SK-N-SH (cell line): ENCODE measurements at regions not wholly inside any gene's neighbourhood (a gene's known extent, or its start where the extent isn't known, plus 50 kb on each side); places are given as distances from the start of the nearest gene placed in this dataset.

Experiments used
- CTCF ChIA-PET: fragments of 300-600, 350-600 bp; formaldehyde crosslinking; extraction: SDS; loops from one replicate; lab custom pipeline; 2021; lab: Yijun Ruan, JAX
- POLR2A ChIA-PET: fragments of 350-600 bp; sonication (Branson Sonifier 250); formaldehyde crosslinking; extraction: SDS; loops from one replicate; lab custom pipeline; 2020; ENCODE audit warnings: antibody characterized with exemption, inconsistent platforms; lab: Yijun Ruan, JAX
- DNase-seq: peaks from one replicate; pipeline ENCODE4 v3.0.0; 2012
- H2AFZ ChIP-seq: fragments of 200-600 bp; sonication (generic); 2 replicates; pipeline ENCODE4 v1.8.1; 2016; ENCODE audit warnings: antibody characterized with exemption, mild to moderate bottlenecking, low read depth
- H3F3A ChIP-seq: fragments of 200-600 bp; sonication (generic); replicated peaks from 2 replicates; pipeline ENCODE3; 2016; ENCODE audit warnings: antibody characterized with exemption, mild to moderate bottlenecking; ENCODE audit not compliant: insufficient read depth
- H3K27ac ChIP-seq, 2 experiments: fragments of 200-500 bp in 1 of 2; fragments of 200-600 bp in 1 of 2; sonication (Bioruptor generic) in 1 of 2; sonication (generic), shearing (Covaris generic) in 1 of 2; 2 replicates each; pipeline versions ENCODE4 v1.5.1 to v1.6.1; 2014 to 2016; ENCODE audit warnings: low read depth in 2 of 2, inconsistent platforms in 1 of 2, low read length in 1 of 2, mild to moderate bottlenecking in 1 of 2, mixed read lengths in 1 of 2
- H3K27me3 ChIP-seq: fragments of 200-600 bp; sonication (generic), shearing (Covaris generic); 2 replicates; pipeline ENCODE4 v1.6.1; 2016; ENCODE audit warnings: mixed run types; ENCODE audit not compliant: insufficient read depth
- H3K36me3 ChIP-seq, 2 experiments: fragments of 200-500 bp in 1 of 2; fragments of 200-600 bp in 1 of 2; sonication (Bioruptor generic) in 1 of 2; sonication (generic) in 1 of 2; replicated peaks in 1 of 2; 2 replicates each; pipeline versions ENCODE3 to v1.5.1; 2014 to 2016; ENCODE audit warnings: low read length in 1 of 2, mild to moderate bottlenecking in 1 of 2; ENCODE audit not compliant: insufficient read depth in 2 of 2, control insufficient read depth in 1 of 2
- H3K4me1 ChIP-seq, 2 experiments: fragments of 200-500 bp in 1 of 2; fragments of 200-600 bp in 1 of 2; sonication (Bioruptor generic) in 1 of 2; sonication (generic), shearing (Covaris generic) in 1 of 2; 2 replicates each; pipeline versions ENCODE4 v1.5.1 to v1.6.1; 2014 to 2016; ENCODE audit warnings: low read depth in 1 of 2, low read length in 1 of 2, mixed run types in 1 of 2; ENCODE audit not compliant: insufficient read depth in 2 of 2, control insufficient read depth in 1 of 2
- H3K4me2 ChIP-seq: fragments of 200-600 bp; sonication (generic), shearing (Covaris generic); 2 replicates; pipeline ENCODE4 v1.6.1; 2017; ENCODE audit warnings: mixed run types
- H3K4me3 ChIP-seq, 2 experiments: fragments of 200-500 bp in 1 of 2; fragments of 200-600 bp in 1 of 2; sonication (Bioruptor generic) in 1 of 2; sonication (generic), shearing (Covaris generic) in 1 of 2; 2 replicates each; pipeline versions ENCODE4 v1.5.1 to v1.8.1; 2014 to 2016; ENCODE audit warnings: low read depth in 2 of 2, inconsistent platforms in 1 of 2, low read length in 1 of 2, mild to moderate bottlenecking in 1 of 2, mixed read lengths in 1 of 2, moderate library complexity in 1 of 2
- H3K79me2 ChIP-seq: fragments of 200-600 bp; sonication (generic); 2 replicates; pipeline ENCODE4 v1.8.1; 2017; ENCODE audit warnings: mild to moderate bottlenecking; ENCODE audit not compliant: insufficient read depth
- H3K9ac ChIP-seq: fragments of 200-600 bp; sonication (generic); 2 replicates; pipeline ENCODE4 v1.6.1; 2017; ENCODE audit warnings: mixed run types
- H3K9me2 ChIP-seq: fragments of 200-600 bp; sonication (generic); 2 replicates; pipeline ENCODE4 v1.6.1; 2017; ENCODE audit warnings: mixed run types
- H3K9me3 ChIP-seq: fragments of 200-600 bp; sonication (generic); 2 replicates; pipeline ENCODE4 v1.6.1; 2017; ENCODE audit warnings: mixed run types, mild to moderate bottlenecking, moderate library complexity
- H4K20me1 ChIP-seq: fragments of 200-600 bp; sonication (generic); 2 replicates; pipeline ENCODE4 v1.6.1; 2017; ENCODE audit warnings: mild to moderate bottlenecking, mixed run types; ENCODE audit not compliant: insufficient read depth
- ELF1 ChIP-seq: IDR thresholded peaks from 2 replicates; pipeline ENCODE4 v1.4.0; 2012
- MEF2A ChIP-seq: IDR thresholded peaks from 2 replicates; pipeline ENCODE4 v1.4.0; 2012; ENCODE audit warnings: low read depth, borderline replicate concordance
- MXI1 ChIP-seq: IDR thresholded peaks from 2 replicates; pipeline ENCODE4 v1.6.1; 2012; ENCODE audit warnings: mild to moderate bottlenecking, low read depth, low read length, improper control_type of control experiment
- RAD21 ChIP-seq: IDR thresholded peaks from 2 replicates; pipeline ENCODE4 v1.6.1; 2012; ENCODE audit warnings: mild to moderate bottlenecking, low read length
- RCOR1 ChIP-seq: fragments of 150-350 bp; IDR thresholded peaks from 2 replicates; pipeline ENCODE4 v1.6.1; 2017; ENCODE audit warnings: antibody characterized with exemption, low read length
- RXRA ChIP-seq: IDR thresholded peaks from 2 replicates; pipeline ENCODE4 v1.4.0; 2012; ENCODE audit warnings: low read depth, mild to moderate bottlenecking, borderline replicate concordance
- SMC3 ChIP-seq: IDR thresholded peaks from 2 replicates; pipeline ENCODE4 v1.6.1; 2012; ENCODE audit warnings: low read depth, low read length, improper control_type of control experiment
- YY1 ChIP-seq: IDR thresholded peaks from 2 replicates; pipeline ENCODE4 v1.4.0; 2012; ENCODE audit warnings: low read depth, mild to moderate bottlenecking
- WGBS: methylation state at CpG from one replicate; pipeline ENCODE4 v1.1.6; 2017; ENCODE audit warnings: low lambda C conversion rate; 5-methylcytosine and 5-hydroxymethylcytosine counted together
- TF ChIP-seq, protein P1 (sequence below): IDR thresholded peaks from 2 replicates; pipeline ENCODE4 v1.4.0; 2012; ENCODE audit warnings: low read depth
- TF ChIP-seq, protein P2 (sequence below): fragments of 150-350 bp; IDR thresholded peaks from 2 replicates; pipeline ENCODE4 v1.6.1; 2017; ENCODE audit warnings: antibody characterized with exemption, low read length, low read depth, borderline replicate concordance
- TF ChIP-seq, protein P3 (sequence below): IDR thresholded peaks from 2 replicates; pipeline ENCODE4 v1.6.1; 2012; ENCODE audit warnings: mild to moderate bottlenecking, low read depth, low read length, moderate library complexity

DNA sequence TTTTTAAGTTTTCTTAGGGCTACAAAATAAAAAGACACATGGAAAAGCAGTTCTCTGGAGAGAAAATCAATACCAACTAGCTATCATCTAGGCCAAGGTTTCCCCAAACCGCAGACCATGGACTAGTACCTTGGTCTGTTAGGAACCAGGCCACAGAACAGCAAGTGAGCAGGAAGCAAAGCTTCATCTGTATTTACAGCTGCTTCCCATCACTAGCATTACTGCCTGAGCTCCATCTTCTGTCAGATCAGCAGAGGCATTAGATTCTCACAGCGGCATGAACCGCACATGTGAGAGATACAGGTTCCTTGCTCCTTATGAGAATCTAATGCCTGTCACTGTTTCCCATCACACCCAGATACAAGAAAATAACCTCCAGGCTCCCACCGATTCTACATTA, 1907.6 kb upstream of the ACO1 start:
- no peaks in the 10 kb centered on the region for H3K79me2 ChIP-seq
- no peaks in the 10 kb centered on the region for H4K20me1 ChIP-seq
- ChIA-PET POLR2A (no interaction called here), CTCF (interaction anchor here (0.6 kb wide), 1 partner anchor 1746 kb away, joined by 3 read pairs; no protein-coding TSS in a partner anchor)
- no peak for DNase-seq
- H3K9me2 ChIP-seq, result no peaks in the 10 kb centered on the region
- H3K4me2 ChIP-seq, result no peak overlapping the region
- H3K27me3 ChIP-seq, result no peaks in the 10 kb centered on the region
- no peak overlapping the region for H3K4me3 ChIP-seq
- WGBS, result 84% methylated on average over 4 of the region's 4 CpGs
- peaks cover 0 to 3% of the 10 kb centered on the region in 2 experiments; a peak in 1 of 4 replicates for H3K4me1 ChIP-seq
- no peaks in the 10 kb centered on the region for H3K36me3 ChIP-seq
- H3K9me3 ChIP-seq, result no peaks in the 10 kb centered on the region
- no peak overlapping the region for H3K27ac ChIP-seq
- peaks cover 3% of the 10 kb centered on the region for H3F3A ChIP-seq
- no peak overlapping the region for H2AFZ ChIP-seq
- TF ChIP-seq RAD21 (peak; percentile 11; the same call in 1 of the 2 replicates), MEF2A (no peak)
- H3K9ac ChIP-seq, result no peak overlapping the region

DNA sequence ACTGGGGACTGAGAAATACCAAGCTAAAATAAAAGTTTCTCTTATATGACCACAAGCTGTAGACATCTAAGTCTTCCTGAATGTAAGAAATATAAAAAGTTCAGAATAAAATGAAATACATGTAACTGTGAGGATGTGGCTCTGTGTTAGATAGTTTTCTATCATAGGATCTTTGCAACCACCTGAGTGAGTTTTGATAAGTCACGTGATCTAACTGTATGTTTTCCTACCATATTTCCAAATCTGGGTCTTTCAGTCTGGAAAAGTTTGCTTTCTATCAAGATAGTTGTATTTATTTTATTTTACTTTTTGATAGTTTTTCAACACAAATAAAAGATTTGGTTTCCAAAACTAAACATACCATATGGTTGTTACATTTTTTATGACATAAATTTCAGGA, 1905.8 kb upstream of the ACO1 start:
- no peaks in the 10 kb centered on the region for H3K9me3 ChIP-seq
- no peak overlapping the region for H3K4me2 ChIP-seq
- no peaks in the 10 kb centered on the region for H4K20me1 ChIP-seq
- no peak overlapping the region for H2AFZ ChIP-seq
- H3F3A ChIP-seq, result peaks cover 3% of the 10 kb centered on the region
- H3K79me2 ChIP-seq, result no peaks in the 10 kb centered on the region
- H3K27ac ChIP-seq, result no peak overlapping the region
- TF ChIP-seq, protein P1, sequence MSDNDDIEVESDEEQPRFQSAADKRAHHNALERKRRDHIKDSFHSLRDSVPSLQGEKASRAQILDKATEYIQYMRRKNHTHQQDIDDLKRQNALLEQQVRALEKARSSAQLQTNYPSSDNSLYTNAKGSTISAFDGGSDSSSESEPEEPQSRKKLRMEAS, result no peak
- TF ChIP-seq RCOR1 (no peak), MEF2A (no peak), RXRA (no peak), YY1 (no peak), ELF1 (no peak), MXI1 (no peak), SMC3 (no peak)
- TF ChIP-seq, protein P2, sequence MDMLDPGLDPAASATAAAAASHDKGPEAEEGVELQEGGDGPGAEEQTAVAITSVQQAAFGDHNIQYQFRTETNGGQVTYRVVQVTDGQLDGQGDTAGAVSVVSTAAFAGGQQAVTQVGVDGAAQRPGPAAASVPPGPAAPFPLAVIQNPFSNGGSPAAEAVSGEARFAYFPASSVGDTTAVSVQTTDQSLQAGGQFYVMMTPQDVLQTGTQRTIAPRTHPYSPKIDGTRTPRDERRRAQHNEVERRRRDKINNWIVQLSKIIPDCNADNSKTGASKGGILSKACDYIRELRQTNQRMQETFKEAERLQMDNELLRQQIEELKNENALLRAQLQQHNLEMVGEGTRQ, result no peak
- TF ChIP-seq, protein P3, sequence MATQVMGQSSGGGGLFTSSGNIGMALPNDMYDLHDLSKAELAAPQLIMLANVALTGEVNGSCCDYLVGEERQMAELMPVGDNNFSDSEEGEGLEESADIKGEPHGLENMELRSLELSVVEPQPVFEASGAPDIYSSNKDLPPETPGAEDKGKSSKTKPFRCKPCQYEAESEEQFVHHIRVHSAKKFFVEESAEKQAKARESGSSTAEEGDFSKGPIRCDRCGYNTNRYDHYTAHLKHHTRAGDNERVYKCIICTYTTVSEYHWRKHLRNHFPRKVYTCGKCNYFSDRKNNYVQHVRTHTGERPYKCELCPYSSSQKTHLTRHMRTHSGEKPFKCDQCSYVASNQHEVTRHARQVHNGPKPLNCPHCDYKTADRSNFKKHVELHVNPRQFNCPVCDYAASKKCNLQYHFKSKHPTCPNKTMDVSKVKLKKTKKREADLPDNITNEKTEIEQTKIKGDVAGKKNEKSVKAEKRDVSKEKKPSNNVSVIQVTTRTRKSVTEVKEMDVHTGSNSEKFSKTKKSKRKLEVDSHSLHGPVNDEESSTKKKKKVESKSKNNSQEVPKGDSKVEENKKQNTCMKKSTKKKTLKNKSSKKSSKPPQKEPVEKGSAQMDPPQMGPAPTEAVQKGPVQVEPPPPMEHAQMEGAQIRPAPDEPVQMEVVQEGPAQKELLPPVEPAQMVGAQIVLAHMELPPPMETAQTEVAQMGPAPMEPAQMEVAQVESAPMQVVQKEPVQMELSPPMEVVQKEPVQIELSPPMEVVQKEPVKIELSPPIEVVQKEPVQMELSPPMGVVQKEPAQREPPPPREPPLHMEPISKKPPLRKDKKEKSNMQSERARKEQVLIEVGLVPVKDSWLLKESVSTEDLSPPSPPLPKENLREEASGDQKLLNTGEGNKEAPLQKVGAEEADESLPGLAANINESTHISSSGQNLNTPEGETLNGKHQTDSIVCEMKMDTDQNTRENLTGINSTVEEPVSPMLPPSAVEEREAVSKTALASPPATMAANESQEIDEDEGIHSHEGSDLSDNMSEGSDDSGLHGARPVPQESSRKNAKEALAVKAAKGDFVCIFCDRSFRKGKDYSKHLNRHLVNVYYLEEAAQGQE, result no peak
- TF ChIP-seq, all 33 proteins: peak for 0
- CTCF ChIA-PET, result no interaction called here
- H3K27me3 ChIP-seq, result no peaks in the 10 kb centered on the region
- H3K4me3 ChIP-seq, result no peak overlapping the region
- DNase-seq, result no peak
- POLR2A ChIA-PET, result no interaction called here
- no peaks in the 10 kb centered on the region for H3K36me3 ChIP-seq
- H3K9ac ChIP-seq, result no peak overlapping the region
- no peaks in the 10 kb centered on the region for H3K9me2 ChIP-seq
- peaks cover 0 to 3% of the 10 kb centered on the region in 2 experiments; a peak in 1 of 4 replicates for H3K4me1 ChIP-seq
- WGBS, result 83% methylated on average over 1 of the region's 1 CpG
